GM21786 (cell line): ENCODE measurements at regions not wholly inside any gene's neighbourhood (a gene's known extent, or its start where the extent isn't known, plus 50 kb on each side); places are given as distances from the start of the nearest gene placed in this dataset.

Experiments
- ATAC-seq: cut with Tn5 transposase; IDR thresholded peaks from one replicate; pipeline ENCODE4 v1.9.1; 2021; ENCODE audit not compliant: unreplicated experiment

DNA sequence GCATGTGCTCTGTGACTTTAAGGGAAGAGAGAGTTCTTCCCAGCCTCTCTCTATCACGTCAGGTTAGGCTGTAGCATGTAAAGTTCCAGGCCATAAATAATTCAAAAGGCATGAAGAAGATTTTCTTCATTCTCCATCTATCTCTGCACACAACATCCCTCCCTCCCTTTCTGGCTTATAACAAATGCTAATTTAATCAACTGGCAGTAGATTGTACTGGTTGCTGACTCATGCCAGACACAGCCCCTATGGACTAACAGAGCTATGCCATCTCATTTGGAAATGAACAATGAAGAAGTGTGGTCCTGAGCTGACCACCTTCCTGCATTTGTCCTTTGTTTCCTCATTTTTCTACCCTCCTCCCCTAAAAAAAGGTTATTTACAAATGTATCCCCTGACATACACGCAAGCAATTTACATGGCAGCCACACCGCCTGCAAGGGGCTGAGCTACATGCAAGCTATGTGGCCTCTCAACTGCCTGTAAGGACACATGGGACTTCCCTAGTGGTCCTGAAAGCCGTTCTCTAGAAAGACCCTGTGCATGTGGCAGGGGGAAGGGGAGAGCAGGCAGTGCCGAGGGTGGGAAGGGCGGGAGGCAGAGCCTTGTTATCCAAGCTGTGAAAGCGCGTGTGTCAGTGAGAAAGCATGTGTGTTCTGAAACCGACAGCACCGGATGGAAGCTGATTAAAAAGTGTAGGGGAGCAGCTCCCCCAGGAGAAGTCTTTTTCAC lies 90.9 kb upstream of the KLF7 start:
- no peak for ATAC-seq

DNA sequence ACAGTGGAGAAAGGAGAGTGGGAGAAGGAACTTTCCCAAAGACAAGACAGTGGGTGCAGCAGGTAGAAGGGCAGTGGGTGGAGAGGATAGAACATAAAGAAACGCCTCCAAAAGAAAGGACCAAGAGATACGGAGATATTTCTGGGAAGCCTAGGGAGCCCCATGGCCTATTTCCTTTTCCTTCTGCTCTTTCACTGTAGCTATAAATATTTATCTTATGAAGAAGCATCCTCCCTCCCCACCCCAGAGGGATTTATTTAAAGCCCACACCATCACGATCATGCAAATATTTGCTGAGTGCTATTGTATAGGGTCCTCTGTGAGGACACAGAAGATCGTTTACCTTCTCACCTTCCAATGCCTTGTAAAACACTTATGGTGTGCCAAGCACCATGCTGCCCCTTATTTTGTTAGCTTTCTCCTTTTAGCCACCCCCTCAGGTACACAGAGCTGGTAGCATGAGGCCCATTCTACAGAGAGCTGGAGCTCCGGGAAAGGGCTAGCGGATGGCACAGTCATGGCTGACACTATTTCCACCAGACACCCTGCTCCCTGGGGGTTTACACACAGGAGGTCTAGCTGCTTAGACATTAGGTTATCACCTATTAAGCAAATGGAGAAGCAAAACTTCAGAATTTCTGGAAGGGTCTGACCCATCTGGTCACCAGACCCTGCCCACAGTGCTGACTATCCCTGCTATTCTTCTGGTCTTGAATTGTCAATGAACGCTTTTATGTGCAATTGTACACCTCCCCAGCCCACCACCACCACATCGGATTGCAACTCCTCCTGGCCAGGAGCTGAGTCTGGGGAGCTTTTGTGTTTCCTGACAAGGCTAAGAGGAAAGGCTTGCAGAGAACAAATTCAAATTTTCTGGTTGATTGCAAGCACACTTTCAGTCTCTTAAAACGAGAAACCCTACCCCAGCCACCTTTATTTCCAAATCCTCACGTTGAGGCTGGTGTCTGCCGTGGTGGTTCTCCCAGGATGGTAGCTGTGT lies 91.8 kb upstream of the KLF7 start:
- ATAC-seq = no peak

DNA sequence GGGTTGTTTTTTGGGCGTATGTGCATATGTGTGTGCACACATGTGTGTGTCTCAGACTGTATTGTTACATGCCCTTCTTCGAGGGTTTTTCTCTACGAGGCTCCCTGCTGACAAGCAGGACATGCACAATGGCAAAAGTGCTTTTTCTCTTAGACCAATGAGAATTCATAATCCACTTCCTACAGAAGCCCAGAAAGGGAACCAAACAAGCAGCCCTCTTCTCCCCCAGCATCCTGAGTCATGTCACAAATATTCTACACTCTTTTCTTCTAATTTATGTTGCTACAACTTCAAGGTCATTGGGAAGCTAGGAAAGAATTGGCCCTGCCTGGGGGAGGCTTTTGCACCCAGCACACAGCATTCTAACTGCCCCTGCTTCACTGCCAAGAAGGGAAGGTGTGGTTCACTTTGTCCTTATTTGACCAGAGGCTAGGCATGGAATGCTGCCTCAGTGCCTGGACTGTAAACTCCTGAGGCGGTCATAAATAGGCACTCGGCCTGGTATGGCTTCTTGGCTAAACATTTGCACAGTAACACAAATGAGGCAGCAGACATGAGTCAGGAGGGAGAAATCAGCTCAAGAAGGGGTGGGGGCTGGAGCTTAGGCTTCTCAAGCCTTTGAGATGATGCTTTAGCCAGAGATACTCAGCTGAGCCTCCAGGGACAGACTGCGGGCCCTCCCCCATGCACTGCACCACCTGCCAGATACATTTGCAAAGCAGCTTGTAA lies 92.7 kb upstream of the KLF7 start:
- ATAC-seq = no peak

DNA sequence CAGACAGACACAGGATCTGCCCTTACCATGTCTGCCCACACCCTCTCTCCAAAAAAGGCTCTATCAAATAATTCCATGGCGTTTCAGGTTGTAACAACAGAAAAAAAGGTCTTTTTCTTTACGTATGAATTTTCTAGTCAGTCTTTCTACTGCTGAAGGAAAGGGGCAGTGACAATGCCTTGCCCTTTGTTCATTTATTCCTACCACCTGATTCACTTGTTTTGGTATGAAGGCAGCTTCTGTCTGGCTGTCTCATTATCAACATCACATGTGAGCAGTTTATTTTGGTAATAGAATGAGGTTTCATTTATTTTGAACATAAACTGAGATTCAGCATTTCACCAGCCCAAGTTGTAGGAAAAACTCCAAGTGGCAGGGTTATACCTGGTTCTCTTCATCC lies 94.3 kb upstream of the KLF7 start:
- ATAC-seq = no peak

DNA sequence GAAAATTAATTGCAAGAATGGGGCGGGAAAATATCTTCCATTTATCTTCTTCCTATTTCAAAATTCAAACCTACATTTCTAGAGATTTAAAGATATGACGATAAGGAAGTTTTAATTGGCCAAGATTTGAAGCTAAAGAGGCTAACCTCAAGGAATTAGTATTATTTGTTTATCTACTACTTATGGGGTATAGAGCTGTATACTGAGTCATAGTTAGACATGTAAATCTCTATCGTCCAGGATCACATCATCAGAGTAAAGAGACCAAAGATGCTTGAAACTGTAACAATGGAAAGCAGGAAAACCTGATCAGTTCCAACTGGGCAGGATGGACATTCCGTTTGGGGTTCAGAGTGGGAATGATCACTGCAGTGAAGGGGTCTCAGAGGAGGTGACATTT lies 95.2 kb upstream of the KLF7 start:
- ATAC-seq = no peak

DNA sequence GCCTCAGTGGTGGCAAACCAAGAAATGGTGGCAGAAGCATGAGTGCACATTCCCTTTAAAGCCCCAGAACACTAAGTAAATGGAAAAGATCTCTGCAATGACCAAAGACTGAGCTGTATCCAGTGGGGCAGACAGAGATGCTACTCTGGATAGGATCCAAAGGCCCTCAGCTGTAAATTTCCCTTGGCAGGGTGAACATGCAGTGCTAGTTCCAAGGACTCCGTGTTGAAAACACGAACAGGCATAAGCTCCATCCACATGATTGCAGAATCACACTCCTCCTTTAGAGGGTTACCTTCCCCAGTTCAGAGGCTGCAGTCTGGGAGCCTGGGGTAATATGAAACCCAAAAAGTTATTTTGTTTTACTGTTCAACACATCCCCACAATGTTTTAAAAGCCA lies 98.6 kb upstream of the KLF7 start:
- no peak for ATAC-seq

DNA sequence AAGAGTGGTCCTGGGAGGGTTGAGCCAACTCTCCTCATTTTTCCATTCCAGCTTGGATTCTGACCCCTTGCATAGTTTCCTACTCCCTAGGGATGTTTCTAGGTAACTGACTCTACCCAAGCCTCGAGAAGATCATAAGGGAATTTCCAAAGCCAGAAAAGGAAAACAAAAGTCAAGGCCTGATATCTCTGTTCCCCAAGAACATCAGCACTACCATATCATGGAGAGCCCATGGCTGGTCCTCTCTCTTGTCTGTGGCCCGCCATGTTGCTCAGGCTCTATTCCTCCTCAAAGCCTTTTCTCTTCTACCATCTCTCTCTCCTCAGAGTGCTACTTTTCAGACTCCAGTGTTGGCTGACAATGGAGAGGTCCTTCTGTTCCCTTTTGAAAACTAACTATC lies 99.6 kb upstream of the KLF7 start:
- ATAC-seq = no peak

DNA sequence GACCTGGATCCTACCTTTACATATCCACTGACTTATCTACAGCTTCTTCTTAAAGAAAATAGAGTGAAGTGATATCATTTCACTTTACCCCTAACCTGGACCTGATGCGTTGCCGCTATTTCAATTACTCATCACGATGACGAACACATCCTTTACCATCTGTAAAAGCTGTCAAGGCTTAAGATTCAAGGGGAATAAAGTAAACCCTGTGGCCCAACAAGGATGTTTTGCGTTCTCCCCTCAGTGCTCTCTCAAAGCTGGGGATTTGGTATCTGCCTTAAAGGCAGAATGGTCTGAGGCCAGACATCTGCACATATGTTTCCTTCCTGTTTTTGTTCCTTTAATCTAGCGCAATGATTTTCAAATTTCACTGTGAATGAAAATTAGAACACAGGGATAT lies 100.1 kb upstream of the KLF7 start:
- ATAC-seq = no peak

DNA sequence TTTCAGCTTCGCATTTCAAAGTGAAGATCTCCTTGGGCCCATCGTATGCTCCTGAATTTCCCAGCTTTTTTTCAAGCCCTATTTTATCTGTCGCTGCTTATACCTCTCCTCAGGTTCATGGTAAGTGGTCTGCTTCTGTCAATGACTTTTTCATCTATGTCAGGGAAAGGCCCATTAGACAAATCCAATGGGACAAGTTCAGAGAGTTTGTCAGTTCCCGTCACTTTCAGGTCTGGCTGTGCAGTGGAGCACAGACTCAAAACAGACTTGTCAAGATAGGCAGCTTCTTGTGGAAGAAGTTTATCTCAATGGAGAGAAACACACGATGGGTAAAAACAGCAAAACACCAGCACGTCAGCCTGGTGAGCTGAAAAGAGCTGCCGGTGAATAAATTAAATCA lies 100.9 kb upstream of the KLF7 start:
- no peak for ATAC-seq

DNA sequence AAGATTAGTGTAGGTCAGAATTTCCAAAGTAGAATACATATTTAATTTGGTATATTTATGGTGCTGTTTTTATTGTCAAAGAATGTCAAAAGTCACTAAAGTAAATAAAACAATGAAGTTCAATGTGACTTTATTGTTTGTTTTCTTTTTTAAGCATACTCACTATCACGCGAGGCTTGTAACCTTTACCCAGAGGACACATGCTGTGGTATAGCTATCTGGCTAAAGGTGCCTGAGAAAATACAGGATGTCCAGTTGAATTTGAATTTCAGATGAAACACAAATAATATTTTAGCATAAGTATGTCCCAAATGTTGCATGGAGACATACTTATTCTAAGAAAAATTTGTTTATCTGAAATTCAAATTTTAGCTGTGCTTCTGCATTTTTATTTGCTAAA lies 103.3 kb upstream of the KLF7 start:
- ATAC-seq = no peak

DNA sequence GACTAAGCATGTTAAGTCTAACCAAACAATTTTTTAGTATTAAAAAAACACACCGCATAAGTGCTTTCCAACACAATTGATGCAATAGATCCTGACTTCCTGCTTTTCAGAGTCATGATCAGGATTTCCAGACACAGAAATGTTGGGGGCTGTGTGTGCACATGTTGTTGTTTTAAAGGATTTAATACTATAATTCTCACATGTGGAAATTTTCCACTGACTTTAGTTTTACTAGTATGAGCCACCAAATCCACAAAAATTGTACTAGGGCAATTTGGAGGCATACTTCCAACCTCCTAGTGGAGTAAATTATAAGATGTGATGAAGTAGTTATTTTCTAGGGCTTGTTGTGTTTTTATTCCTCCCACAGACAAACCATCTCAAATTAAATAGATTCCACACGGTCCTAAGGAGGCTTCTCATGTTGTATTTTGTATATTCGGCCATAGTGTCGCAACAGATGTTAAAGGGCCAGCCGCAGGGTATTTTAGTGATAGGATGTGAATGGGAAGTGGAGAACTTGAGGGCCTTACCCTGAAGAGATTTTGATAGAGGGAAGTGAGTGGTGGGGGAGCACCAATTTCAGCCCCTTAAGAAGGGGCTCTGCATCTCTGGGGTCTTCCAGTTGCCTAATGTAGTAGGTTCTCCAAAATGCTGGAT lies 108.9 kb upstream of the KLF7 start:
- no peak for ATAC-seq

DNA sequence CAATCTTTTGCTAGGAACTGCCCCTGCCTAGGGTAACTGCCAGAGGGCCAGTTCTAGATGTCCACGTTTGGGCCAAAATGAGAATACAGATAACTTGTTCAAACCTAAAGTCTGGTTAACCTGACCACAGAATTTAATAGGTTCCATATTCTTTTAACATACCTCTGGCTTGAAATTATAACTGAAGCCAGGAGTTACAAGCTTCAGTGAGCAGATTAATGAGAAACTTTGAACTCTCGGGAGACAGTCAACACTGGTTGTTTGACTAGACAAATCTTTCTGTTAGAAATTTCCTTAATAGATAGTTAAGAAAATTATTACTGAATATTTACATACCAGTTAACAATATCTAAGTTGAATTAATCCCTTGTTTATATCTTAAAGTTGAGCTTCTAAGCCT lies 110.0 kb upstream of the KLF7 start:
- ATAC-seq = no peak

DNA sequence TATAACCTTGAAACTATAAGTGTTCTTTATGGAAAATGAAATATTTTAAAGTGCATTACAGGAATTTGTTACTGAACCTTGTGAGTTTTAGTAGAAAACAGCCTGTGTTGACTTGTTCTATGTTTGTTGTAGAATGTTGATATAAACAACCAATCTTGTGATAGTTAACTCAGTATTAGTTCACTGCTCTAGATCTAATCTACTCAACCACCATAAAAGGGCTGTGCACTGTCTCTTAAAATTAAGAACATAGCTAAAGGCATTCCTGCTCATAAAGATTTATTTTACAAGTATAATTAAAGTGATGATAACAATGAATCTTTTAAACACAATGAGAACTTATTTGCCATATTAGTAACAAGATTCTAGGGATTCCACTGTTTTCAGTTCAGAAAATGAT lies 110.5 kb upstream of the KLF7 start:
- no peak for ATAC-seq

DNA sequence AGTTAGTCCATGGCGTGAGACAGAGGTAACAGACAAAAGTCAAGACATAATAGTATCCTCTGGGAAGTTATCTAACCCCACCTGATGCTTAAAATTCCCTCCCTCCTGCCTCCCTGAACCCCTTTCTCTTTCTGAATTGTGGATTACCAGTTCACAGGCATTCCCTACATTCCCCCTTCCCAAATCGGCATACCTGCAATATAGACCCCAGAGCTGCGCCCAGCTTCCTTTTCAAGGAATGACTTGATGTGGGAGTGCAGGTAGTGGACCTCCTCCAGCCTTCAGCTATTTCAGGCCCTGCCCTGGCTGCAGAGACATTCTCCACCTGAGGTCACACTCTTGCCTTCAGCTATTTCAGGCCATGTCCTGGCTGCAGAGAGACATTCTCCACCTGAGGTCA lies 111.1 kb upstream of the KLF7 start:
- no peak for ATAC-seq

DNA sequence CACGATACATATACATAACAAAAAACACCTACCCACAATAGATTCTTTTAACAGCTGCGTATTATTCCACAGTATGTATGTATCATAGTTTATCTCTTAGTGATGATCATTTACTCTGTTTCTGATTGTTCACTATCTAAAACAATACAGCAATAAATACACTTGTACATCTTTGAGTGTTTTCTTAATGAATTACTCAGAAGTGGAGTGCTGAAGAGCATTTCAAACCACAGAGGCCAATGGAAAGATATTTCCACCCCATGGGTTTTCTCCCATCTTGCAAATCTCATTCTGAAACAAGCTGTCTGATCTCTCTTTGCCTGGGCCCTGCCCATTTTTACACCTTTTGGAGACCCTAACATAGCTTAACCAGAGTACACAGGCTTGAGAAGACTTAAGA lies 113.8 kb upstream of the KLF7 start:
- no peak for ATAC-seq

DNA sequence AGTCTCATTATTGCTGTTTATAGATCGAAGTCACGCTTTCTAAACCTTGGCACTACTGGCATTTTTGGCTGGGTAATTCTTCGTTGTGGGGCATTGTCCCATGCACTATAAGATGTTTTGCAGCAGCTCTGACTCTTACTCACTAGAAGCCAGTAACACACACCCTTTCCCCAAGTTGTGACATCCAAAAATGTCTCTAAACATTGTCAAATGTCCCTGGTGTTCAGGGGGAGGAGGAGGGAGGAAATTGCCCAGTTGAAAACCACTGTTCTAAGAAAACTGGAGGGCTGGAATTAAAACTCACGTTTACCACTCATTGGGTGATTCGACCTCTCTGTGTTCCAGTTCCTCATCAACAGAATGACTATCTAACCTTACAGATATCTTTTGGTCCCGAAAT lies 115.7 kb upstream of the KLF7 start:
- ATAC-seq = no peak

DNA sequence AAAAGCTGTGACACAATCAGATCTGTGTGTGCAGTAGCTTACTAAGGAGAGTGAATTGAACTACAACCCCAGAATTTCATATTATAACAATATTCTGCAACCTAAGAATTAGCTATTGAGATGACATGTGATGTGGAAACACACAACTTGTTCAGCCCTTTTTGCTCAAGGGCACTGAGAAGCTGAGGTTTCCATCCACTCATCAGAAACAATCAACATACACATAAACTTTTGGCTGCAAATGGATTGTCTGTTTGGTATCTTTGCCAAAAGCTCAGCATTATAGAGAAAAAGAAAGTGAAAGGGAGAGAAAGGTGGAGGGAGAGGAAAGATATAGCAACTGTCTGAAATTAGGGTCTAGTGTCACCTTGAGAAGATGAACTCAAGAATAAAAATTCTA lies 117.2 kb upstream of the KLF7 start:
- ATAC-seq = peak; percentile 31

DNA sequence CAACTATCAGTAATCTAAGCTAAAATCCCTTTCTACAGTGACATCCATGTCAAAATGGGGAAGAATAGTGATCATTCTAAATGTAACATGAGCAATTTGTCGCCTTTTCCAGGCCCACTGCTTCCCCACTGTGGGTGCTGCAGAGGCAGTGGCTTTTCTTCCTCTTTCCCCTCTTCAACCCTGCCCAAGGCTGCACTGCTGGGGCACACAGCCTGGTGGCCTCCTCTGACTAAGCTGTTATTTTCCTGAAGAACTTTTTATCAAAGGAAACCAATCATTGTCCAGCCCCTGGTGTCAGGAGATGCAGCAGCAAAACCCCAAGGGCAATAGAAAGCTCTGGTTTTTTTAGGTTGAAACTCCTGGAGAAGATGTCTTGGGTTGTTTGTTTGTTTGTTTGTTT lies 117.6 kb upstream of the KLF7 start:
- ATAC-seq = peak; percentile 52

DNA sequence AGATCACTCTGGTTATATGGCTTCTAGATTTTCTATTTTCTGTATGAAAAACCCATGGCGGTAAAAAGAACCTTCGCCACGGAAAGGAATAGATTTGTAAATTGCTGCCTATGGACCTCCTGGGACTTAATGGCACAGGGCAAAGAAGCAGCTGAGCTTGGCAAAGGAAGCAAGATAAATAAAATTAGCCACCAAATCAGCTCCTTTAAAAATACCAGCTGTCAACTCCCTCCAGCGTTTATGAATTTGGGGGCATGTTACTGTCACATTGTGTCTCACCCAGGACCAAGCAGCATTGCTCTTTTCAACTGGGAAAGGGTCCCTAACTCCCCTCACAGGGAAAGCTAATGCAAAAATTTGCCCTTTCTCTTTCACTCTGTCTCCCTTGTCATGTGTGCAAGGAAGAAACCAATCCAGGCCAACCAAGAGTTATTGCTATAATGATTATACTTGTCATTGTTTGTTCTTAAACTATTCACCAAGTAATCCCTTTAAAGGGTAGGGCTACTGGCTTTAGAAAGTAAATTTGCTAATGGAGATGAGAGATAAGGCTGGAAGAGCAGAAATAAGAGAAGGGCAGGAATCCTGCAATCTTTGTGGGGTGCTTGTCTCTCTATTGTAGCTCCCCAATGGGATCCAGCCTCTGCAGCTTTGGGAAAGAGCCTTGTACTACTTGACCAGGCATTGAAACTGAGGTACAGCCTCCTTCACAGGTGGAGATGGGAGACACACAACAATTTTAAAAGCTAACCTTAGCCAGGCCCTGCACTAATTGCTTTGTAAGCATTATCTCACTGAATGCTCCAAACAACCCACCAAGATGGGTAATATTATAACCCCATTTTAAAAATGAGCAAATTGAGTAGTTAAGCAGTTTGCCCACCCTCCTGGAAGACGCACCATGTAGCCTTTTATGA lies 119.1 kb upstream of the KLF7 start:
- no peak for ATAC-seq

DNA sequence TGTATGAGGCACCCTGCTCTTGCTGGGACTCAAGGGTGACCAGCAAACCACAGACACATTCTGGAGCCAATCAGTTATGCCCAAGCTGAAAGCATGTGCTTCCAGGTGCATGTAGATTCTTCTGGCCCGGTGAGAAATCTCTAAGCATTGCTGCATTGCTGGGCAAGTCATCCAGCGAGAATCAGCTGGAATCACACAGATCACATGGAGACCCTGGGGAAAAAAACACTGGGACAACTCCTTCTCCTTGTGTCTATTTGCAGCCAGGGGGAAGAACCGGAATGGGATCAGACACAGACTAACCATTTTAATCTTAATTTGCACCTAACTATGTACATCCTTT lies 119.7 kb upstream of the KLF7 start:
- ATAC-seq = peak; percentile 30
